GM18517 (cell line): ENCODE measurements at regions not wholly inside any gene's neighbourhood (a gene's known extent, or its start where the extent isn't known, plus 50 kb on each side); places are given as distances from the start of the nearest gene placed in this dataset.
"Not testable (repeated sequence)": the region's sequence is repeated elsewhere in the genome, so short reads cannot be mapped to it uniquely, and the experiment has no call there.

ENCODE experiments used
- ATAC-seq: cut with Tn5 transposase; IDR thresholded peaks from one replicate; pipeline ENCODE4 v1.9.1; 2021; ENCODE audit warnings: mild to moderate bottlenecking, moderate library complexity; ENCODE audit not compliant: unreplicated experiment

DNA sequence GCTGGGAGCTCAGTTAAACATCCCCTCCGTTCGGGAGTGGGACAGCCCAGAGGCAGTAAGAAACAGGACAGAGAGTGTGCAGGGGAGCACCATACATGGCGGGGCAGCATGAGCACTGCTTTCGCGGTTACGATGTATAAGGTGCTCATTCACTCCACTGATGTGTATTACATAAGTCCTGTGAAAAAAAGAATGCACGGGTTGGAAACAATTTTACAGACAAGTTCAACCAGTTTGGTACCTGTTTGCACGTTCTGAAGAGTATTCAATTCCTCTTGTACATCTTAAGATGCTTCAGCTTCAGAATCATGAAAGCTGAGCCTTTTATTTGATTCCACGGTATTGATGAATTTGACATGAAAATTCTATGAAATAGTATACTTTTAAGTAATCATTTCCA is 97.8 kb upstream of the NETO1 start:
- ATAC-seq, result no peak

- ATAC-seq, result not testable (repeated sequence)
These were observed 90.4 kb upstream of the NETO1 start for GRCh38 chr18:72958195-72958594.

DNA sequence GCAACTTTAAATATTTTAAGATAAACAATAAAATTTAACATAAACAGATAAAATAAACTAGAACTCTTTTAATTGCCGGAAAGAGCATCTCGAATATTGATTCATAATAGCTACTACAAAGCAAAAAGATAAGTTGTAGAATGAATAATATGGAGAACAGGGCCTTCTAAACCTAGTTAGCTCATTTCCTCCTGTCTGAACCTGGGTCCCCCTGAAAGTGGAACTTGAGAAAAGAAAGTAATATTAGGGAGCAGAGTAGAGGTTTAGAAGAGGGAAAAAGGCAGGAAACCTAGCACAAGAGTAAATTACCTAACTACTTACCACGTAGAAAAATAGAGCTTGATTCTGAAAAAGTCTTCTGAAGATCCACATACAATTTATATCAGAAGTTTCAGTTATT is 80.7 kb upstream of the NETO1 start:
- ATAC-seq, result no peak

DNA sequence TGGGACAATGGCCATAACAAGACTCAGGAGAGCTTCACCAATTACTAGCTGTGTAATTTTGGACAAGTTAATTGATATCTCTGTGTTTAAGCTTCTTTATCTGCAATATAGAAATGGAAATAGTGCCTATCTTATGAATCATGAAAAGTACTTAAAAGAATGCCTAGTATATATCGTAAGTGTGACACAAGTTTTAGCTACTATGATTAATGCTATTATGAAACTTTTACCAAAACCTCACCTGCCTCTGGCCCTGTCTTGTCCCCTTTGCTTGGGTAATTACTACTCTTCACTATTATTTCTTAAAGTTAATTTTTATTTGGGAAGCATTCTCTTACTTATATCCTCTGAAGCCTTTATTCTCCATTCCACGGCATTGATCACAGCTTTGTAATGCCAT is 75.0 kb upstream of the NETO1 start:
- ATAC-seq, result no peak

DNA sequence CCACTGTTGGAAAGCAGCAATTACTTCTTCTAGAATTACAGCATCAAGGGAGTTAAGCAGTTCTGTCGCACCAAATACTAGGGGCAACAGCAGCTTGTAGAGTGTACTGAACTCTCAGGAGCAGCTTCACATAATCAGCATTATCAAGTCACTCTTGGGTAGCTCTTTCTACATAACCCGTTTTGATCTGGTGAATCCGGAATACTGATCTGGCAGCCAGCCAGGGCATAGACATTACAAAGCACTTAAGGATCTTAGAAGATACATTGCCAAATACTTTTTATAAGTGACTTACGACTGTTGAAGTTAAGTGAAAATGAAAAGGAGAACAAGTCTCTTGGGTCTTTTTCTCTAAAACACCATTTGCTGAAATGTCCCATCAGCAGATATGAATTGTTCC is 73.2 kb upstream of the NETO1 start:
- no peak for ATAC-seq

GRCh38 chr18:72940509-72940908 is 72.7 kb upstream of the NETO1 start:
- no peak for ATAC-seq

GRCh38 chr18:72935744-72936143 is 68.0 kb upstream of the NETO1 start:
- ATAC-seq, result no peak

GRCh38 chr18:72922895-72923294 is 55.1 kb upstream of the NETO1 start:
- no peak for ATAC-seq
